GM12878 (cell line): ENCODE measurements at regions not wholly inside any gene's neighbourhood (a gene's known extent, or its start where the extent isn't known, plus 50 kb on each side); places are given as distances from the start of the nearest gene placed in this dataset.

ENCODE experiments used
- ATAC-seq: fragments of 200-7000 bp; cut with Tn5 transposase; 3 replicates; pipeline ENCODE4 v1.9.1; 2020; ENCODE audit warnings: mild to moderate bottlenecking, moderate library complexity
- BruUV-seq: library from RNA; stranded (reverse); fragments of 400-500 nt; replicated peaks from 2 replicates; lab custom pipeline; 2021; lab: Mats Ljungman, UMichigan
- CTCF ChIA-PET: fragments of 300-600 bp; sonication (Branson Sonifier 250); formaldehyde crosslinking; extraction: SDS; loops from one replicate; lab custom pipeline; 2021; ENCODE audit warnings: inconsistent platforms; lab: Yijun Ruan, JAX
- POLR2A ChIA-PET: fragments of 350-600 bp; formaldehyde crosslinking; extraction: SDS; loops from one replicate; lab custom pipeline; 2021; ENCODE audit warnings: inconsistent platforms; lab: Charles Lee
- RAD21 ChIA-PET: fragments of 300-600 bp; sonication (Branson Sonifier 250); formaldehyde crosslinking; loops from one replicate; lab custom pipeline; 2023; ENCODE audit warnings: antibody characterized with exemption; ENCODE audit not compliant: unreplicated experiment; lab: Charles Lee
- SMC1A ChIA-PET: fragments of 300-600 bp; sonication (Branson Sonifier 250); formaldehyde crosslinking; loops from one replicate; lab custom pipeline; 2023; ENCODE audit not compliant: unreplicated experiment, uncharacterized antibody; lab: Charles Lee
- DNase-seq: peaks from one replicate; pipeline ENCODE4 v3.0.0-alpha.2; 2011; ENCODE audit warnings: low read depth, low spot score
- FAIRE-seq: peaks from 3 replicates; lab custom pipeline; 2011; peaks lifted over from hg19 to GRCh38; lab: Jason Lieb, UNC
- H2AFZ ChIP-seq: 2 replicates; pipeline ENCODE4 v1.6.0; 2011; ENCODE audit warnings: low read depth, low read length, control low read depth; ENCODE audit not compliant: control insufficient read depth
- H3K27ac ChIP-seq: 2 replicates; pipeline ENCODE4 v1.5.1; 2011; ENCODE audit warnings: control low read depth; ENCODE audit not compliant: control insufficient read depth, insufficient read depth
- H3K27me3 ChIP-seq, 2 experiments: replicated peaks in 1 of 2; 2 replicates each; pipeline versions ENCODE4 v1.6.0 to v1.6.1; 2011; ENCODE audit warnings: low read length in 1 of 2; ENCODE audit not compliant: control insufficient read depth in 2 of 2, insufficient read depth in 2 of 2
- H3K36me3 ChIP-seq, 2 experiments: 2 replicates each; pipeline ENCODE4 v1.5.1; 2011; ENCODE audit warnings: low read length in 1 of 2; ENCODE audit not compliant: control insufficient read depth in 2 of 2, insufficient read depth in 2 of 2
- H3K4me1 ChIP-seq: 2 replicates; pipeline ENCODE4 v1.6.1; 2011; ENCODE audit warnings: mild to moderate bottlenecking, low read length, moderate library complexity, mixed read lengths; ENCODE audit not compliant: control insufficient read depth, insufficient read depth
- H3K4me2 ChIP-seq: 2 replicates; pipeline ENCODE4 v1.6.0; 2011; ENCODE audit warnings: control low read depth; ENCODE audit not compliant: control insufficient read depth, insufficient read depth
- H3K4me3 ChIP-seq: fragments of 200-600 bp; sonication (generic); 2 replicates; pipeline ENCODE4 v1.5.1; 2016
- H3K79me2 ChIP-seq: 2 replicates; pipeline ENCODE4 v1.6.0; 2011; ENCODE audit warnings: low read length; ENCODE audit not compliant: control insufficient read depth, insufficient read depth
- H3K9ac ChIP-seq: 2 replicates; pipeline ENCODE4 v1.8.0; 2011; ENCODE audit warnings: low read length, control low read depth, mixed read lengths; ENCODE audit not compliant: control insufficient read depth, insufficient read depth
- H3K9me3 ChIP-seq: replicated peaks from 3 replicates; pipeline ENCODE4 v1.5.1; 2011; ENCODE audit warnings: mild to moderate bottlenecking, low read length; ENCODE audit not compliant: control insufficient read depth, insufficient read depth
- H4K20me1 ChIP-seq: 2 replicates; pipeline ENCODE4 v1.6.0; 2011; ENCODE audit not compliant: control insufficient read depth, insufficient read depth
- CBX5 ChIP-seq: sonication (generic); IDR thresholded peaks from 2 replicates; pipeline ENCODE4 v1.6.1; 2016; ENCODE audit warnings: low read depth, moderate library complexity, mild to moderate bottlenecking, inconsistent platforms
- CREB1 ChIP-seq: IDR thresholded peaks from 2 replicates; pipeline ENCODE4 v1.6.1; 2012; ENCODE audit warnings: low read depth, mild to moderate bottlenecking, inconsistent platforms
- HDAC6 ChIP-seq: fragments of 200-600 bp; sonication (generic); IDR thresholded peaks from one replicate; pipeline ENCODE4 v1.8.0; 2017; ENCODE audit warnings: antibody characterized with exemption; ENCODE audit not compliant: unreplicated experiment
- JUND ChIP-seq: IDR thresholded peaks from 2 replicates; pipeline ENCODE4 v1.6.1; 2012; ENCODE audit warnings: low read depth, mild to moderate bottlenecking, low read length, improper control_type of control experiment, moderate library complexity
- KLF5 ChIP-seq: fragments of 450-650 bp; IDR thresholded peaks from 2 replicates; pipeline ENCODE4 v1.6.1; 2014; ENCODE audit warnings: mild to moderate bottlenecking; ENCODE audit not compliant: partially characterized antibody
- MYB ChIP-seq: fragments of 150-350 bp; IDR thresholded peaks from 2 replicates; pipeline ENCODE4 v1.6.1; 2014; ENCODE audit warnings: mild to moderate bottlenecking, low read depth, low read length, borderline replicate concordance
- PML ChIP-seq: IDR thresholded peaks from 2 replicates; pipeline ENCODE4 v1.6.1; 2012; ENCODE audit warnings: low read length, inconsistent platforms
- POLR2AphosphoS5 ChIP-seq: IDR thresholded peaks from 2 replicates; pipeline ENCODE4 v1.6.1; 2011; ENCODE audit warnings: mild to moderate bottlenecking, low read length, inconsistent platforms
- RFX5 ChIP-seq: IDR thresholded peaks from 2 replicates; pipeline ENCODE4 v1.6.1; 2011; ENCODE audit warnings: low read depth, low read length, improper control_type of control experiment
- SP1 ChIP-seq: IDR thresholded peaks from one replicate; pipeline ENCODE4 v1.6.1; 2011; ENCODE audit warnings: low read depth, low read length
- SREBF1 ChIP-seq: IDR thresholded peaks from 2 replicates; pipeline ENCODE4 v1.6.1; 2012; ENCODE audit warnings: mild to moderate bottlenecking, low read length
- STAT3 ChIP-seq: IDR thresholded peaks from 2 replicates; pipeline ENCODE4 v1.6.1; 2011; ENCODE audit warnings: low read depth, low read length, improper control_type of control experiment
- ZNF24 ChIP-seq: fragments of 450-650 bp; IDR thresholded peaks from 2 replicates; pipeline ENCODE4 v1.6.1; 2017; ENCODE audit warnings: antibody characterized with exemption, mild to moderate bottlenecking
- ZNF622 ChIP-seq: fragments of 450-650 bp; IDR thresholded peaks from 2 replicates; pipeline ENCODE4 v1.6.1; 2017; ENCODE audit warnings: mild to moderate bottlenecking, inconsistent platforms
- WGBS: methylation state at CpG from one replicate; pipeline ENCODE4 v1.1.6; 2016; ENCODE audit warnings: low lambda C conversion rate; ENCODE audit not compliant: insufficient replicate concordance, insufficient coverage; ENCODE audit errors: missing lambda C conversion rate; 5-methylcytosine and 5-hydroxymethylcytosine counted together
- in situ Hi-C: fragments of 300-500 bp; cut with MboI; formaldehyde crosslinking; loops from 9 replicates; pipeline ENCODE4 v1.14.3; 2018; ENCODE audit warnings: mixed read lengths
- intact Hi-C: fragments of 100-400 bp; cut with micrococcal nuclease; formaldehyde crosslinking; loops from one replicate; pipeline ENCODE4 v1.14.2; 2022; ENCODE audit not compliant: unreplicated experiment
- TF ChIP-seq, protein P1 (sequence below): IDR thresholded peaks from 2 replicates; pipeline ENCODE4 v1.6.1; 2012; ENCODE audit warnings: low read depth, low read length, improper control_type of control experiment
- TF ChIP-seq, protein P2 (sequence below): fragments of 450-650 bp; IDR thresholded peaks from 2 replicates; pipeline ENCODE4 v1.6.1; 2016; ENCODE audit warnings: mild to moderate bottlenecking

DNA sequence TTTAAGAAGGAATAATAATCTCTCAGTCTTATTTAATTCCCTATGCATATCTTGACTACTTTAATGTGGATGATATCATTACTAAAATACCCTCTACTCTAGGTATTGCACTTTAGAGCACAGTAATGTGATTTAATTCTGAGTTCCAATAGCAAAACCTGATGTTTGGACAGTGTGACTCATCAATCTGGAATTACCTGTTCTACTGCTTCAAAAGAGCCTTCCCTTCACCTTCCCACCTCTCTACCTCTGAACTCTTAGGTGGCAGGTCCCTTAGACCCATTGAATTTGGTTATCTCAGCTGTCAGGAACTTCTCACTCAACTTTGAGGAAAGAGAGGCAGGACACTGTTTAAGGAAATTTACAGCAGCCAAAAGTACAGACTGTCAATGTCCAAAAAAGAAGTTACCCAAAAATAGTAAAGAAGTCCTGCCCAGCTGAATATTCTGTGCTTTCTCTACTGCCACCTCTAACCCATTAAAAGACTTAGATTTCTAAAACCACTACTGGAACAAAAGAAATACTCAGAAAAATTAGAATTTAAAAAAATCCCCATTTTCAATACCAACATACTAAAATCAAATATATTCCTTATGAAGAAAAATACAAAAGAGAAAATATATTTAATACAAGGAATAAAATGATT lies 123.1 kb upstream of the GPM6A start:
- FAIRE-seq (no peak), DNase-seq (no peak), ATAC-seq (no peak)
- Histone ChIP-seq H3K4me1 (no peaks in the 10 kb centered on the region), H3K79me2 (no peaks in the 10 kb centered on the region), H4K20me1 (no peaks in the 10 kb centered on the region), H3K27ac (no peak overlapping the region), H3K9ac (no peak overlapping the region), H3K27me3 (no peaks in the 10 kb centered on the region), H3K9me3 (no peaks in the 10 kb centered on the region), H3K4me2 (no peak overlapping the region), H2AFZ (no peak overlapping the region), H3K4me3 (no peak overlapping the region), H3K36me3 (no peaks in the 10 kb centered on the region)
- intact Hi-C loops = no loop called here
- no TSS peak for BruUV-seq
- ChIA-PET POLR2A (no interaction called here), SMC1A (interaction anchor here (1.5 kb wide), 1 partner anchor 13 kb away, joined by 4 read pairs; no protein-coding TSS in a partner anchor), CTCF (interaction anchor here (0.6 to 1.8 kb wide), 5 partner anchors 8 to 117 kb away, joined by 3 to 5 read pairs (median 4); no protein-coding TSS in a partner anchor), RAD21 (no interaction called here)
- TF ChIP-seq JUND (no peak), STAT3 (no peak)
- in situ Hi-C loops = no loop called here

DNA sequence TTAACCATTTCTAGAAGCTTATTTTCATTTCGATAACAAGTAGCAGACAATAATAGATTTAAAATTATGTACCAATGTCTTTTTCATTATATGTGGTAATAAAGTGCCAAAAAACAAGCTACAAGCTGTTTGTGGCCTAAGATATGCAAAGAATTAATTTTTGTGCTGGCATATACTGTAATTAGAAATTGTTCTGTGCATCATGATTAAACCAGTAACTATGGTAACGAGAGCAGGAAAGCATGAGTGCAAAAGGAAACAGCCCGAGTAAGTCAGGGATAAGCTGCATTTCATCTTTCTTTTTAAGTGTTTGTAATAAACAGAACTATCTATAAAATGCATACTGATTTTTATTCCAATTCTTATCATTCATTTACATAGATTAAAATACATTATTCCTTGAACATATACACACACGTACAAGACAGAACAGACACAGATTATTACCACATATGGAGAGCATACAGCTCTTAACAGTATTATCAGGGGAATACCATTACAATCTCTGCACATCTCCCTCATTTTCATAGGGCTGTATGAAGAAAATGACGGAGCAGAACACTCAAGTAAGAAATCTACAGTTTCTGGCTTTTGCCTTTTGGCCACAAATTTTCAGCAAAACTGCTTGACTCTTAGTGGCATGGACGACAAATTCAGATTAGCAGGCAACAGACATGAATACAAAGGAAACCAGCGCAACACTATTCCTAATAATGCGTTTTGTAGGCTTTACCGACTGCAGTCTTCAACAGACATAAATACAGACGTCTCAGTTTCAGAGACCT lies 121.3 kb upstream of the WDR17 start:
- SMC1A ChIA-PET = interaction anchor here (0.8 to 1.6 kb wide), 2 partner anchors 17 to 269 kb away, joined by 3 to 4 read pairs; no protein-coding TSS in a partner anchor
- H3K27me3 ChIP-seq = no peaks in the 10 kb centered on the region
- DNase-seq (no peak), FAIRE-seq (no peak), ATAC-seq (no peak)
- no peaks in the 10 kb centered on the region for H3K9me3 ChIP-seq
- WGBS = 37% methylated on average over 10 of the region's 10 CpGs
- intact Hi-C loops = no loop called here
- no peaks in the 10 kb centered on the region for H3K36me3 ChIP-seq
- CTCF ChIA-PET = interaction anchor here (1.0 to 1.4 kb wide), 7 partner anchors 10 to 396 kb away, joined by 3 to 4 read pairs (median 3); no protein-coding TSS in a partner anchor
- in situ Hi-C loops = no loop called here
- H3K4me2 ChIP-seq = no peak overlapping the region
- no peak overlapping the region for H3K9ac ChIP-seq
- H3K27ac ChIP-seq = no peak overlapping the region
- H4K20me1 ChIP-seq = no peaks in the 10 kb centered on the region
- no peaks in the 10 kb centered on the region for H3K4me1 ChIP-seq
- POLR2A ChIA-PET = no interaction called here
- H2AFZ ChIP-seq = no peak overlapping the region
- no TSS peak for BruUV-seq
- RAD21 ChIA-PET = interaction anchor here (1.2 kb wide), 1 partner anchor 396 kb away, joined by 4 read pairs; no protein-coding TSS in a partner anchor
- no peaks in the 10 kb centered on the region for H3K79me2 ChIP-seq
- no peak overlapping the region for H3K4me3 ChIP-seq
- TF ChIP-seq CREB1 (no peak), PML (no peak), SREBF1 (no peak), HDAC6 (no peak), RFX5 (no peak), KLF5 (no peak), POLR2AphosphoS5 (no peak), SP1 (no peak), MYB (no peak), ZNF622 (no peak), ZNF24 (no peak), CBX5 (no peak)
- TF ChIP-seq, protein P1, sequence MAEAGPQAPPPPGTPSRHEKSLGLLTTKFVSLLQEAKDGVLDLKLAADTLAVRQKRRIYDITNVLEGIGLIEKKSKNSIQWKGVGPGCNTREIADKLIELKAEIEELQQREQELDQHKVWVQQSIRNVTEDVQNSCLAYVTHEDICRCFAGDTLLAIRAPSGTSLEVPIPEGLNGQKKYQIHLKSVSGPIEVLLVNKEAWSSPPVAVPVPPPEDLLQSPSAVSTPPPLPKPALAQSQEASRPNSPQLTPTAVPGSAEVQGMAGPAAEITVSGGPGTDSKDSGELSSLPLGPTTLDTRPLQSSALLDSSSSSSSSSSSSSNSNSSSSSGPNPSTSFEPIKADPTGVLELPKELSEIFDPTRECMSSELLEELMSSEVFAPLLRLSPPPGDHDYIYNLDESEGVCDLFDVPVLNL = no peak
- TF ChIP-seq, protein P2, sequence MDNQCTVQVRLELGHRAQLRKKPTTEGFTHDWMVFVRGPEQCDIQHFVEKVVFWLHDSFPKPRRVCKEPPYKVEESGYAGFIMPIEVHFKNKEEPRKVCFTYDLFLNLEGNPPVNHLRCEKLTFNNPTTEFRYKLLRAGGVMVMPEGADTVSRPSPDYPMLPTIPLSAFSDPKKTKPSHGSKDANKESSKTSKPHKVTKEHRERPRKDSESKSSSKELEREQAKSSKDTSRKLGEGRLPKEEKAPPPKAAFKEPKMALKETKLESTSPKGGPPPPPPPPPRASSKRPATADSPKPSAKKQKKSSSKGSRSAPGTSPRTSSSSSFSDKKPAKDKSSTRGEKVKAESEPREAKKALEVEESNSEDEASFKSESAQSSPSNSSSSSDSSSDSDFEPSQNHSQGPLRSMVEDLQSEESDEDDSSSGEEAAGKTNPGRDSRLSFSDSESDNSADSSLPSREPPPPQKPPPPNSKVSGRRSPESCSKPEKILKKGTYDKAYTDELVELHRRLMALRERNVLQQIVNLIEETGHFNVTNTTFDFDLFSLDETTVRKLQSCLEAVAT = no peak
